ENCODE measurements at regions not wholly inside any gene's neighbourhood (a gene's known extent, or its start where the extent isn't known, plus 50 kb on each side); places are given as distances from the start of the nearest gene placed in this dataset.

DNA sequence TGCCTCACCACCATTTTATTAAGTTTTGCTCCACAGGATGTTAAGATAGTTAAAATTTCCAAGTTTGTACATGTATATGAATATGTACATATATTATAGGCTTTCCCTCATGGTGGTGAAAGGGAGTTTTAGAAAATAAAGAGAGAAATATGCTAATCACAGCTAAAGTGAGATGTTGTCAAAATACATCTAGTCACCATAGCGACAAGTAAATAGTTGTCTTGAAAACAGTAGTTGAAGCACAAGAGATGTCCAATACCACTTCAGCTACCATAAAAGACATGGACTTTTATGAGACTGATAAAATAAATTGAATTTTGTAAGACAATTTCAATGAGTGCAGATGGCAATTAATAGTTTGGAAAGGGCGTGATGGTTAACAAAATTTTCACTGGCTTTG is 1600.0 kb downstream of the BRINP3 start:
- DNase-seq (ENCODE audit: low spot score) = no peak

DNA sequence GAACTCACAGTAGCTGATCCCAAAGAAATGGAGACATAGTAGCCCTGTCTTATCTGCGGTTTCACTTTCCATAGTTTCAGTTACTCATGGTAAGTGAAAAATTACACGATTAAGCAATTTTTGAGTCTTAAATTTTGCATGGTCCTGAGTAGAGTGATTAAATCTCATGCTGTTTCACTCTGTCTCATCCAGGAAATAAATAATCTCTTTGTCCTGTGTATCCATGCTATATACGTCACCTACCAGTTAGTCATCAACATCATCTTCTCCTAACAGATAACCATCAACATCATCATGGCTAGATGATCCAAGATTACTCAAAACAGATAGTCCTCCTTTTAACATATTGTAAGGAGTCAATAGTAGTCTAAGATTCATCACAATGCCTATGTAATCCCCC is 1589.3 kb downstream of the BRINP3 start:
- no peak for DNase-seq (ENCODE audit: low spot score)

DNA sequence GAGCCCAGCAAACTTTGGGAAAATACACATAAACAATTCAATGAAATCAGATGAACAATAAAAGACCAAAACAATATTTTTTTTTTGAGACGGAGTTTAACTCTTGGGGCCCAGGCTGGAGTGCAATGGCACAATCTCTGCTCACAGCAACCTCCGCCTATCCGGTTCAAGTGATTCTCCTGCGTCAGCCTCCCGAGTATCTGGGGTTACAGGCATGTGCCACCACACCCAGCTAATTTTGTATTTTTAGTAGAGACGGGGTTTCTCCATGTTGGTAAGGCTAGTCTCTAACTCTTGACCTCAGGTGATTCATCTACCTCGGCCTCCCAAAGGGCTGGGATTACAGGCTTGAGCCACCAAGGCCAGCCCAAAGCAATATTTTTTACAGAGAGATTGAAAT is 1588.5 kb downstream of the BRINP3 start:
- DNase-seq (ENCODE audit: low spot score) = no peak

DNA sequence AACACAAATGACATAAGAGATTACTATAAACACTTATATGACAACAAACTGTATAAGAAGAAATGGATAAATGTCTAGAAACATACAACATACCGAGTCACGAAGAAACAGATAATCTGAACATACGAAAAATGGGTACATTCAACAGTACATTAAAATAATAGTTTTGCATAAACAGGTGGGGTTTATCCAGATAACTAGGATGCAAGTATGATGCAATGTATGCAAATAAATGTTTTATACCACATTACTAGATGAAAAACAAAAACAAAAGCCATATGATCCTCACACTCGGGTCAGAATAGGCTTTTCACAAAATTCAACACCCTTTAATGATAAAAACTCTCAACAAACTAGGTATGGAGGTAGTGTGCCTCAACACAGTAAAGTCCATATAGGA is 1585.7 kb downstream of the BRINP3 start:
- no peak for DNase-seq (ENCODE audit: low spot score)

DNA sequence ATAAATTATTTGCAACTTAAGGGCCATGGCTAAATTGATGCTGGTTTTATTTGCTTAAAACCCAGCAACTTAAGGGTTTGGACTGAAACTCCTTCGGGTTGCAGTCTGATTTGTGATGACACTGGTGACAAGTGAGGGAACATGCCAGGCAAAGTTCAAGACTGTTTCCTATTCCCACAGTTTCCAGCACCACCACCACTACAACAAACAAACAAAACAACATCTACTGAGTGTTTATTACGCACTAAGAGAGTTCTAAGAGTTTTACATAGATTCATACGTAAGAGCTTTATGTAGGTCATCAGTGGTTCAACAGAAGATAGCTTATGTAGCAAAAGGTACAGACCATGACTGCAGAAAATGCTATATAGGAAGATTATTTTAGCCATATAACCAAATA is 1582.1 kb downstream of the BRINP3 start:
- DNase-seq (ENCODE audit: low spot score) = no peak

DNA sequence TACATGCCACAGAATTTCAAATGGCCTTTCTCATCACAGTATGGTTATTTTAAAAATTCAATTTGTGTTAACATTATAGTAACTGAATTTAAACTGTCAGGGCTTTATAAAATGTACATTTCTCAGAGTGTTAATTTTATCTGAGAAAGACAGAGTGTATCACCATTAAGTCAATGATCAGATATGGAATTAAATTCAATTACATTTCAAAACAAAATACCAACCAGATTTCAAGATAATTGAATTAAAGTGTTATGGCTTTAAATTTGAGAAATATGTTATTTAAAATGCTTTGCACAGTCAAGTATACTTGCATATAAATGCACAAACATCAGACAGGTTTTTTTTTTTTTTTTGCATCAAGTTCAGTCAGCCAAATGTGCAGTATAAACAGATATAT is 1574.4 kb downstream of the BRINP3 start:
- DNase-seq (ENCODE audit: low spot score) = no peak

DNA sequence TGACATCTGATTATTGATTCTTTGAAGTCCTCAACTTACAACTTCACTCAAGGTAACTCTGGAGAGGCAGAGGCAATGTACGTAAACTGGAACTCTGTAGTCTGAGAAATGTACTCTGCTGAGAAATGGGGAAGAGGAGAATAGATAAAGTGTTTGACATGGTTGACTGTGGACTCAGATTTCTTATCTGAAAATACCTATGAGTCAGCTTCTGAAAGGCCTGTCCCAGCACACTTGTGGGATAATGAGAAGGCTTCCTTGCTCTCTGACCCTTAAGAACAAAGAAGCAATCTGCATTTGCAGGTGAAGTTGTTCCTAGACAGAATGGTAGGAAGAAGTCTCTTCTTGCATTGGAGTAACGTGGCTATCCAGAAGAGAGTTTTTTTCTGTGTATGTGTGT is 1573.5 kb downstream of the BRINP3 start:
- no peak for DNase-seq (ENCODE audit: low spot score)

DNA sequence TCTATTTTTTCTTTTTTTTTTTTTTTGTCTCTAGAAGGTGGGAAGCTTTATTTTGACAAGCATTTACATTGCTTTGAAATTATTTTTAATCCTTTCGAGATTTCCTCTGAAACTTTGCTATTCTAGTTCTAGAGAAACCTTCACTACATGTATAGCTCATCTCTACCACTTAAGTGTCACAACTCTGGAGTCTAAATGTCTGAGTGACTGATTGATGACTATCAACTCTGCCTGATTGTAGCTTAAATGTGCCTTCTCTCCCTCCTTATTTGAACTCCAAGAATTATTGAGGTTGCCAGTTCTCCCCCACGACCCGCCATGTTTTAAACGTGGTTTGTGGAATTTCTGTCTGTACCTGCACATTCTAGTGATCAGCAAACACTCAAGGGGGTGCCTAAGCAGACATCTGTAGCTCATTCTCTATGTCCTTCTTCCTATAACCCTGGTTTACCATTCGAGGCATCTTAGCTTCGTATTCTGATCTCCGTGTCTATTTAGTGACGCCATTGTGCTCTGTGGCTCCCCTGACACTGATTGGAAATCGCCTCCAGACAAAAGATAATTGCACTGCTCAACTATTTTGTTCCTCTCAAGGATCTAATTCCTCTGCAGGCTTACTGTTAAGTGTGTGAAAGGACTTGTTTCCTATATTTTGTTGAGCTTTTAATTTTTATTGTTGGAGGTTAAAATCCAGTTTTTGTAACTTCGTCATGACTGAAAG is 1570.6 kb downstream of the BRINP3 start:
- no peak for DNase-seq (ENCODE audit: low spot score)

DNA sequence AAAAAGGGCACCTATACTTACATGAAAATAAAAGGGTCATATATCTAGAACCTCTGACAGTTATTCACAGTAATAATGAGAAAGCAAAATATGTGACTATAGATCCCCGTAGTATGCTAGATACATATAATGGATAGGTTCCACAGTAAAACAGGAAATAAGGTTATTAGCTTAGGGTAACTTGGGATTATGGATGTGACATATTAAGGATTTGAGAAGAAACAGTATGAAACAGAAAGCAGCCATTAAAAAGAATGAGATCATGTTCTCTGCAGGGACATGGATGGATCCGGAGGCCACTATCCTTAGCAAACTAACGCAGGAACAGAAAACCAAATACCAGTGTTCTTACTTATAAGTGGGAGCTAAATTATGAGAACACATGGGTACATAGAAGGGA is 1547.3 kb downstream of the BRINP3 start:
- DNase-seq (ENCODE audit: low spot score) = no peak

DNA sequence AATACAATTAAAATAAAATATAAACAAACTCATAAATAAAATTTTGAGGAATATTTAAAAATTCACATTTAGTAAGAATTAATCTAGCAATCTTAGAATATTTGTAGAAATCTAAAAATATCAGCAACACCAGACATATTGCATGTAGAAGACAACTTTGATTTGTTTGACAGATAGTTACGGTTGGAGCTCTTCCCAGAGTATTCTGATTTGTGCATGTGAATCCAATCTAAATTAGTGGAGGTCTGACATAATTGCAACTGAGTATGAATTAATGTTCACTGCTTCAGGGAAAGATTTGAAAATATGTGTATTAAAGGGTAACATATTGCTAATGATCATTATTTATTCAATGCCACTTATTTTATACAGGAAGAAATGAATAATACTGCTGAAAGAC is 1546.2 kb downstream of the BRINP3 start:
- DNase-seq (ENCODE audit: low spot score) = no peak

DNA sequence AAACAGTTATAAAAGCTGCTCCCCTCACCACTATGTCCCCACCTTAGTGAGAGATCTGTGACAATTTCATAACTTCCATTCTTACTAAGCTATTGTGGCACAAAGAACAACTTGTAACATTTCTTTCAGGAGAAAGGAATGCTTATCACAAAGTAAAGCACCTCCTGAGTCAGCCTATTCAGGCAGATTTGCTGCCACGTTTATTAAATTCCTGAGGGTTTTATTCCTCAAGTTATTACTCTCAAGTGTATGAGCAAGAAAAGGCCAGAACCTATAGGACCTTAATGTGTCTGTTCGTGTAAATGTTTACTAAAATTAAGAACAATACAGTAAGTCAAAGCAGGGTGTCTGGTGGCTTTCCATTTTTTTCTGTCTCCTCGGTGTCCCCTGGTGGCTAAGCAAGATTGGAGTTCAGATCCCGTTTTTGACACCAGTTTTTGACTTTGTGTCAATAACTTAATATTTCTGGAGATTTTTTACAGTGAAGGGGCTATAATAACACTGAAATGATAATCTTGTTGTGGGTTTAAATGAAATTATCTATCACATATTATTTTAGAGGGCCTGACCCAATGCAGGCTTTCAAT is 1539.6 kb downstream of the BRINP3 start:
- DNase-seq (ENCODE audit: low spot score) = no peak

DNA sequence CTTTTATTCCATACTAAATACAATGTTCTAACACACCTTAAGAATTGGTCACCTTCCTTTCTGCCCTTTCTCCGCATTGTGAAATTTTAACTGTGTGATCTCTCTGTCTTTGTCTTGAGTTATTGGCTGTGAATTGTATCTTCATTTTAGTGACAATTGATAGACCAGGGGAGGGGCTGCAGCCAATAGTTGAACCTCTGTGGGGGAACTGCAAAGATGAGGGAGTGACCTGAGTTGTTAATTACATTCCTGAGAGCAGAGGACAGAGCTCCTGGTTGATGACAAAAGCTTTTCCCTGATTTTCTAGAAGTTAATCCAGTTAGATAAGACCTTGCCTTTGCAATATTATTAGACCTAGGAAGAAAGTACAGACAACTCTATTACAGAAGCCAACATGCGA is 1535.7 kb downstream of the BRINP3 start:
- no peak for DNase-seq (ENCODE audit: low spot score)

DNA sequence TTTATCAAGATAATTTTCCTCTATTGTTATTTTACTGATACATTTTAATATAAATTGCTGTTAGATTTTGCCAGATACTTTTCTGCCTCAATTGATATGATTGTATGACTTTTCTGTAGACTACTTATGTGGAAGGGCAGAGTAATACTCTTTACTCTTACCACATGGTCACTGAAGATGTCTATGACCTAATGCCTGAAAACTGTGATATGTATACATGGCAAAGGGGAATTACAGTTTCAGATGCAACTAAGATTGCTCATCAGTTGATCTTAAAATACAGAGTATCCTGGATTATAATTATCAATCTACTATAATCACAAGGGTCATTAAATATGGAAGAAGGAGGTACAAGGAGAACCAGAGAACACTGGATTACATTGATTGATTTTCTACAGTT is 1528.0 kb downstream of the BRINP3 start:
- no peak for DNase-seq (ENCODE audit: low spot score)

DNA sequence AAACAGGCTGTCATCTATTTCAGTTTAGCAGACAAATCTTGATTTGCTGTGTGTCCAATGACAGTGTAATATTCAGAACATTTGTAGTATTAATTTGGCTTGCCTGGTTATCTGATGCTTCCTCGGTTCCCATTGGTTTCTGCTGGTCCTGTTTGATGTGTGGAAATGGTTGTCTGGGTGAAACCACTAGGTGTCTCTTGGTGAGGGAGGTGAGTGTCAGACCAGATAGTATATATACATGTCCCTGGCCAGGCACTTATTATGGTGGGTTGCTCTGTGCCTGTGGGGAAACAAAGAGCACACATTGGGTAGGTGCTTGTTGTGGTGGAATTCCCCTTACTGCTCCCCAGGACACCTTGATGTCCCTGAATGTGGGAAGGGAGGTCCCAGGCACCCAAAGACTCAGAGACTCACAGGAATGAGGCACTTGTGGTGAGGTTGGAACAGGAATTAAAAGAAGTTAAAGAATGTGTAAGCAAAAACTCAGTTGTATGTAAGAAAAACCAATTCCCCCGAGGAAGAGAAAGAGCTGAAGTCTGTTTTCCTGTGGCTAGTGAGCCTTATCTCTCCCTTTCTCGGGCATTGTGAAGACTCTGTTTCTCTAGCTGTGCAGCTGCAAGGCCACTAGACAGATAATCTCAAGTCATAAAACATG is 1519.1 kb downstream of the BRINP3 start:
- DNase-seq (ENCODE audit: low spot score) = no peak

DNA sequence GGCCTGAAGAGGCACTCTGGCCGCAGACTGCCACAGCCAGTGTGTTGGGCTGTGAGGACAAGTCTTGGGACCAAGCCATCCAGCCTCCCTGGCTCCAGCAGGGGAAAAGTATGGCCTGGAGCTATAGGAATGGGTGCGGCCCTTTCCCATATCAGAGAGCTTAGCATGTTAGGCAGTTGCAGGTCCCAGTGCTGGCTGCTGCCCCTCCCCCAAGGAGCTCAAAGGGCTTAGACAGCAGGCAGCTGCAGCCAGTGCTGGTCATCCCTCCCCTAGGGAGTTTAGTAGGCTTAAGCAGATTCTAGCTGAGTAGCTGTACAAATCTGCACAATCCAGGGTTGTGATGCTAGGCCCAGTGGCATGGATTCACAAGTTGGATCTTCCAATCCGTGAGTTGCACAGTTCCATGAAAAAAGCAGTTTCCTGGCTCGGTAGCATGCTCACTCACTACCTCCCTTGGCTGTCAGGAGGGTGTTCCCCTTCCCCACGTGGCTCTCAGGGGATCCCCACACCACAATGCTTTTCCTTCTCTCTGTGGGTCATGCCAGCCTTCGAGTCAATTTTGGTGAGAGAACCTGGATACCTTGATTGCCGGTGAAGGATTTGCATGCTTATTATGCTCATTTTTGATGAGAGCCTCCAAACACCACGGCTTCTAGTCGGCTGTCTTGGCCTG is 1490.8 kb downstream of the BRINP3 start:
- DNase-seq (ENCODE audit: low spot score) = no peak

DNA sequence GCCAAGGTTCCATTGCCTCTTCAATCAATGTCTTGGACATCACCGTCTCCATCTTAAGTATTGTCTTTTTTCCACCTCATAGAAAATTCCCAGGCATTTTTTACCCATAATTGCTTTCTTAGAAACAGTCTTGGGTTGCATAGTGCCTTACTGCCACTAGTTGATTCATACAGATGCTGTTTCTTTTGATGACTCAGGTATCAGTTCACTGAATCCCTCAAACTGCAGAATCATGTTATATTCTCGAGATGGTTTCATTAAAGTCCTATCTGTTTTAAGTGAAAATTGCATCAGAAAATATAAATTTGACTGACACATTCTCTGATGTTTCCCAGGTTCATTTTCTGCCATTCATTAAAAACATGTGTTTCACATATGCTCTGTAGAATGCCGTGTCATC is 1489.1 kb downstream of the BRINP3 start:
- DNase-seq (ENCODE audit: low spot score) = no peak

DNA sequence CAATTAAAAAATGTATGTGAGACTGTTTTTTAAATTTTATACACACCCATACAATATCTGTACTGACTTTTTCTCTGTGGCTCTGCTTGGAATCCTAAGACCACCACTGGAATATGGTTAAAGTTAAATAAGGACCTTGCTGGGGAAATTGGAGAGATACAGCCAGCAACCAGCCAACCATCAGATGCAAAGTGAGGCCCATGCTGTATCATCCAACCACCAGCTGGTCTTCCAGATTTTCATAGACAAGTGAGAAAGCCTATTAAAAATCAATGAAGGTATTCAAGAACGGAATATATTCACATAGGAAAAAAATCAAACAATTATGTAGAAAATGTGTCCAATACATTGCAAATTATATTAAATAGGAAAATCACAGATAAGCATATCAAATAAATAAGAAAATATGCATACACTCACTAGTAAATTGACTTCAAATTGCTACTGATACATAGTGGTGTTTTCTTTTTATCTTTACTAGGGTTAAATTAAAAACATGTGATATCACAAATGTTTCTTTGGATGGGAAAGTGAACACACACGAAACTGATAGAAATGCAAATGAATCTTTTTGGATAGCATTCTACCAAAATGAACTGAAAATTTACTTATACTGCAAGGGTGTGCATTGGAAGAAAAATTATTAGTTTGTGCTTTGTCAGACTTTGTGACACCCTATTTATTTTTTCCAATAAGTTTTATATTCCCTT is 1486.3 kb downstream of the BRINP3 start:
- DNase-seq (ENCODE audit: low spot score) = no peak

DNA sequence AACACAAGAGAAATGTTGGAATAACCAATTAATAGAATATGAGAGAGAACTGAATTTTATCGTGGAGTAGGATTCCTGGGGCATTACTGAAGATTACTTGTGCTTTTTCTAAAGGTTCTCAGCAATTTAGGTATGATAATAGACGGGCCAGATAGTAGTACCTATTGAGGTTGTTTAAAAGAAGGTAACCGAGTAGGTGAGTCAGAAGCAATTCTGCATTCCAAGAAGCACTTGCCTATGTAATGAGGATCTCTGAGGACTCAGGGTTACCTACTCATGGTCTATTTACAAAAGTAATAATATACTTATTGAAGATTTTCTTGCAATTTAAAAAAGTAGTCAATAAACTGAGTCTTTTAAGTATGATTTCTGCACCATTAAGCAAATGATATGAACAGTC is 1469.8 kb downstream of the BRINP3 start:
- DNase-seq (ENCODE audit: low spot score) = no peak

DNA sequence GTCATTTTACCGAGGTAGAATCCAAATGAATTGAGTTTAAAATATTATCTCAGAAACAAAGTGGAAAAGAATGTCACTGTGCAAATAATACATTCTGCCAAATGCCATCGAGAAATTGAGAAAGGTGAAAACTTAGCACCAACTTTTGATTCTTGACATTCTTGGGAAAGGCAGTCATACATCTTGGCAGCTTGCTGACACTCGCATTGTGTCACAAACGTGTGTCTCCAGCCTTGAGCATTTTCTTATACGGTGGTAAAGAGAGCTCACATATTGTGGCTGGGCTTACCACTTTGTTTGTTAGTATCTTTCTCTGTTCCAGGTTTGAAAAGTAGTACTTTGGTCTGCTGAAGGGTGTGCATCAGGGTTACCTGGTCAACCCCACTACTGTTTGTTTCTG is 1456.1 kb downstream of the BRINP3 start:
- DNase-seq (ENCODE audit: low spot score) = no peak

DNA sequence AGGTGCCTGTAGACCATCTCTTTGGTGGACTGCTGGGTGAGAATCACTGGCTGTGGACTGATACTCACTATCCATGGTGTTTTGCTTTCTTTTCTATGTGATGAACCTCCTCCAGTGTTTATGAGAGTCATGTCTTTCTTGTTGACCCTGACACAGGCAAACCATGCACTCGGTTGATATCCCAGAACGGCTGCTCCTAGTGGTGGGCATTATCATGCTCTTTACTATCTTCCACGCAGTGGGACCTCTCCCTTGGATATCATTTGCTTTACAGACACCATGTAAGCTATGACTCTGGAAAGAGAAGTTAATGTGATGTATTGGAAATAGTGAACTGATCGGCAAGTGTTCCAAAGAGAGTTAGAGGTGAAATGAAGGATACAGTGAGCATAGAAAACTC is 1455.6 kb downstream of the BRINP3 start:
- DNase-seq (ENCODE audit: low spot score) = no peak

DNA sequence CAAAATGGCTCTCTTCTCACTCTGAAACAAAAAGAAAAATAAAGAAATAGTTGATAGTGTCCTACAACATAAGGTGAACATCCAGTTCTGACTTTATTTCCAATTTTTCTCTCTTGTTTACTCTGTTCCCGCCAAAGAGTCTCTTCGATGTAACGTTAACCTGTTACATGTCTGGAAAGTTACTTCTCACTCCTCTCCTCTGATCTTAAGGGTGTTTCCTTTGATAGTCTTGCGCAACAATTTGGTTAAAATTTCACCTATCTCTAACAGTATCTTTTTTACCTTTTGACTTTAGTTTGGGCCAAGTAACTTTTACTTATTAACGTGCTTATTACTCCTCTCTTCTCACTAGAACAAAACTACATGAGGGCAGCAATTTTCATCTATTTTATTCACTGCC is 1450.2 kb downstream of the BRINP3 start:
- DNase-seq (ENCODE audit: low spot score) = no peak

DNA sequence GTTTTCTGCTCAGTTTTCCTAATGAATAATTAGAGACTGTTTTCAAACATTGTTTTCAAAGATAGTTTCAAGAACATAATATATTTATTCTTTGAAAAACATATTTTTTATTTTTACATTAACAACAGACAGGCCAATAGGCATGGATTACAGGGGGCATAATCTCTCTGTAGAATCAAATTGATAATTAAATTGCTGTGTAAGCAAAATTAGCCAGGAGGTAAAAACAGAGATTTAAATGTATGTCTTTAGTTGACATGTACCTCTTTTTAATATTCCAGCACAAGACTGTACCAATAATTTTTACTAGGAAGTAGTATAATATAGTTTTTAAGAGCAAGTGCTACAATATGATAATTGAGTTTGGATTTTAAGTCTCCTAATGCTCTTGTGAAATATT is 1444.5 kb downstream of the BRINP3 start:
- DNase-seq (ENCODE audit: low spot score) = no peak

DNA sequence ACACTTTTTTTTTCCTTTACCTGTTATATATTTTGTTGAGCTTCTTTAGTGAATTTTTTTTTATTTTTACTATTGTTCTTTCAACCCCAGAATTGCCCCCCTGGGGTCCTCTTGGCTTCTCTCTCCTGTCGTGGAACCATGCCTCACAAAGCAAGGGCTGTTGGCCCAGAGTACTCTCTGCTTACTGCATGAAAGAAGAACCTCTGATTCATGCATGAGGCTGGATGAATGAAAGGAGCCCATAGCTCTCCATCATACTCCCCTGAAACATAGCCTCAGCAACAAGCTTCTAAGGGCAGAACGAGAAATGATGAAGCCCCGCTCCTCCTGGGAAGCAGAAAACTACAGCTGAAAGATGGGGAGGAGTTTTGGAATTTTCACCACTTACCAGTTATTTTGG is 1441.0 kb downstream of the BRINP3 start:
- no peak for DNase-seq (ENCODE audit: low spot score)
